Superior temporal gyrus (tissue), 1 donor: ENCODE measurements at regions not wholly inside any gene's neighbourhood (a gene's known extent, or its start where the extent isn't known, plus 50 kb on each side); places are given as distances from the start of the nearest gene placed in this dataset.
"Not testable (repeated sequence)": the region's sequence is repeated elsewhere in the genome, so short reads cannot be mapped to it uniquely, and the experiment has no call there.

Experiments used
- DNase-seq: peaks from one replicate; pipeline ENCODE4 v3.0.0-alpha.2; 2016; ENCODE audit errors: extremely low spot score

- no peak for DNase-seq
Measured at GRCh38 chr22:35183917-35184316, 73.4 kb upstream of the HMGXB4 start.

GRCh38 chr22:35186492-35186891 is 70.8 kb upstream of the HMGXB4 start:
- DNase-seq, result no peak

GRCh38 chr22:35188930-35189329 is 68.4 kb upstream of the HMGXB4 start:
- DNase-seq, result not testable (repeated sequence)

GRCh38 chr22:35189559-35189958 is 67.7 kb upstream of the HMGXB4 start:
- DNase-seq, result no peak

- no peak for DNase-seq
Measured at GRCh38 chr22:35191412-35191811, 65.9 kb upstream of the HMGXB4 start.

- no peak for DNase-seq
Measured at GRCh38 chr22:35192129-35192918, 65.0 kb upstream of the HMGXB4 start.

GRCh38 chr22:35195226-35195625 is 62.1 kb upstream of the HMGXB4 start:
- no peak for DNase-seq

- no peak for DNase-seq
Measured at GRCh38 chr22:35195821-35196220, 61.5 kb upstream of the HMGXB4 start.

GRCh38 chr22:35197071-35197470 is 60.2 kb upstream of the HMGXB4 start:
- DNase-seq, result no peak

GRCh38 chr22:35197886-35198285 is 59.4 kb upstream of the HMGXB4 start:
- DNase-seq, result no peak

GRCh38 chr22:35198738-35199137 is 58.6 kb upstream of the HMGXB4 start:
- DNase-seq, result no peak

- DNase-seq, result no peak
Measured at GRCh38 chr22:35202376-35202775, 54.9 kb upstream of the HMGXB4 start.

- DNase-seq, result no peak
Measured at GRCh38 chr22:35203583-35203982, 53.7 kb upstream of the HMGXB4 start.

GRCh38 chr22:35204807-35205775 is 52.2 kb upstream of the HMGXB4 start:
- DNase-seq, result no peak

GRCh38 chr22:35205961-35206360 is 51.3 kb upstream of the HMGXB4 start:
- no peak for DNase-seq

GRCh38 chr22:35206889-35207288 is 50.4 kb upstream of the HMGXB4 start:
- DNase-seq, result no peak
